PC-9 (cell line): ENCODE measurements at regions not wholly inside any gene's neighbourhood (a gene's known extent, or its start where the extent isn't known, plus 50 kb on each side); places are given as distances from the start of the nearest gene placed in this dataset.

Experiments used
- CTCF ChIP-seq: fragments of 200-600 bp; sonication (generic); conservative IDR thresholded peaks from 2 replicates; pipeline ENCODE4 v1.6.1; 2017; ENCODE audit warnings: mixed run types, antibody characterized with exemption, mild to moderate bottlenecking, moderate library complexity
- EZH2 ChIP-seq: fragments of 200-600 bp; sonication (generic); IDR thresholded peaks from 2 replicates; pipeline ENCODE4 v1.8.0; 2017; ENCODE audit warnings: antibody characterized with exemption, low read depth

DNA sequence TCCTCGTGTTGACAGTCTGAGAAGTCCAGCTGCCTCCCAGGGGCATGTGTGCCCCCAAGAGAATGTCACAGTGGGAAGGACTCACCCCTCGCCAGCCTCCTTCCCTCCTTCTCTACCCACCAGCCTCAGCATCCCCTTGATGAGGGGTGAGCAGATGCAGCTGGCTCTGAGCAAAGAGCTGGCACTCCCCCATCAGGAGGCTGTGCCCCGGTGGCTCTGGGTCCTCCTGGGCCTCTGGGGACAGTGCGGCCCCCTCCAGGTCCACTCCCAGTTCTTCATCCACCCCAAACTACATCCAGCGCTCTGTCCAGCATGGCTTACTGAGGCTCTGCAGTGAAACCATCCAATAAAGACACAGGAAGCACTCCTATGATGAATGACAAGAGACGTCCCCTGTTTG is 210.4 kb downstream of the BRD1 start:
- TF ChIP-seq CTCF (no peak), EZH2 (no peak)
